Ishikawa (cell line): ENCODE measurements at regions not wholly inside any gene's neighbourhood (a gene's known extent, or its start where the extent isn't known, plus 50 kb on each side); places are given as distances from the start of the nearest gene placed in this dataset.

ENCODE experiments used
- EGR1 ChIP-seq: IDR thresholded peaks from 2 replicates; pipeline ENCODE4 v1.6.1; 2012
- FOXM1 ChIP-seq: IDR thresholded peaks from 2 replicates; pipeline ENCODE4 v1.6.1; 2012; ENCODE audit warnings: low read depth, borderline replicate concordance
- MAX ChIP-seq: IDR thresholded peaks from 2 replicates; pipeline ENCODE4 v1.6.1; 2012
- RAD21 ChIP-seq: IDR thresholded peaks from 2 replicates; pipeline ENCODE4 v1.6.1; 2012; ENCODE audit warnings: low read depth
- USF1 ChIP-seq: IDR thresholded peaks from 2 replicates; pipeline ENCODE4 v1.6.1; 2012
- TF ChIP-seq, protein P1 (sequence below): IDR thresholded peaks from 2 replicates; pipeline ENCODE4 v1.6.1; 2012; ENCODE audit warnings: low read depth, mild to moderate bottlenecking

DNA sequence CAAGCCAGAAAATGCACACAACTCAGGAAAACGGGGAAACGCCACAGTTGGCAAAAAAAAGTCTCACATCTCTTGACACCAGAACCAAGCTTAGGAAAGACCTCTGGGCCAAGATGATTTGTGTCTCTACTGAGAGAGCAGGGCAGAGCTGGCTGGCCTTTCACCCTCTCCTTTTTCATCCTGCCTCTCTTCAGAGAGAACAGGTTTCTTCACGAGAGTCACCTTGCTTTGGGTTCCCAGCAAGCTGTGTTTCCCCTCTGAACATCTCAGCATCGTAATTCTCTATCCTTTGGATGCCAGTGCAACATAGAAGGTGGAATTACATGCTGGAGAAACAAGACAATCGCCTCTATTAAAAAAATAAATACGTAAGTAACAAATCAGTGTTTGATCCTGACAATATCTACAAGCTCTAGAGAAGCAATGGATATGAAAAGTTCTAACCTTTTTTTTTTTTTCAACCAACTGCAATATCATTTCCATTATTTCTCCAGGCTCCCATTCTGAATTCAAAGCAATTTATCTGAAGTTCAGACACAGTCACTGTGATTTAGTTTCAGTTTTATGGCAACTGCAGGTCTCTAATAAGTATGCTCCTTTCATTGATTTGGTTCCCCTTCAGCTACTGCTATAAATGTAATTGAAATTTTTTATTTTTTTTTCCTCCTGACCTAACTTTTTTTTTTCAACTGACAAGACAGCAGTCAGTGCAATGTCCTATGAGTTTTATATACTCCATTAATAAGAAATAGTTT, 708.6 kb downstream of the DTWD2 start:
- TF ChIP-seq, protein P1, sequence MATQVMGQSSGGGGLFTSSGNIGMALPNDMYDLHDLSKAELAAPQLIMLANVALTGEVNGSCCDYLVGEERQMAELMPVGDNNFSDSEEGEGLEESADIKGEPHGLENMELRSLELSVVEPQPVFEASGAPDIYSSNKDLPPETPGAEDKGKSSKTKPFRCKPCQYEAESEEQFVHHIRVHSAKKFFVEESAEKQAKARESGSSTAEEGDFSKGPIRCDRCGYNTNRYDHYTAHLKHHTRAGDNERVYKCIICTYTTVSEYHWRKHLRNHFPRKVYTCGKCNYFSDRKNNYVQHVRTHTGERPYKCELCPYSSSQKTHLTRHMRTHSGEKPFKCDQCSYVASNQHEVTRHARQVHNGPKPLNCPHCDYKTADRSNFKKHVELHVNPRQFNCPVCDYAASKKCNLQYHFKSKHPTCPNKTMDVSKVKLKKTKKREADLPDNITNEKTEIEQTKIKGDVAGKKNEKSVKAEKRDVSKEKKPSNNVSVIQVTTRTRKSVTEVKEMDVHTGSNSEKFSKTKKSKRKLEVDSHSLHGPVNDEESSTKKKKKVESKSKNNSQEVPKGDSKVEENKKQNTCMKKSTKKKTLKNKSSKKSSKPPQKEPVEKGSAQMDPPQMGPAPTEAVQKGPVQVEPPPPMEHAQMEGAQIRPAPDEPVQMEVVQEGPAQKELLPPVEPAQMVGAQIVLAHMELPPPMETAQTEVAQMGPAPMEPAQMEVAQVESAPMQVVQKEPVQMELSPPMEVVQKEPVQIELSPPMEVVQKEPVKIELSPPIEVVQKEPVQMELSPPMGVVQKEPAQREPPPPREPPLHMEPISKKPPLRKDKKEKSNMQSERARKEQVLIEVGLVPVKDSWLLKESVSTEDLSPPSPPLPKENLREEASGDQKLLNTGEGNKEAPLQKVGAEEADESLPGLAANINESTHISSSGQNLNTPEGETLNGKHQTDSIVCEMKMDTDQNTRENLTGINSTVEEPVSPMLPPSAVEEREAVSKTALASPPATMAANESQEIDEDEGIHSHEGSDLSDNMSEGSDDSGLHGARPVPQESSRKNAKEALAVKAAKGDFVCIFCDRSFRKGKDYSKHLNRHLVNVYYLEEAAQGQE, result no peak
- TF ChIP-seq FOXM1, result no peak
- no peak for TF ChIP-seq USF1
- TF ChIP-seq RAD21, result no peak
- no peak for TF ChIP-seq EGR1
- no peak for TF ChIP-seq MAX
